Suppressor macrophage (primary cell): ENCODE measurements at regions not wholly inside any gene's neighbourhood (a gene's known extent, or its start where the extent isn't known, plus 50 kb on each side); places are given as distances from the start of the nearest gene placed in this dataset.

Experiments used
- DNase-seq, 4 experiments: peaks; one replicate each; pipeline ENCODE4 v3.0.0-alpha.2; 2020 to 2022

- DNase-seq, result no peak
Measured at GRCh38 chr6:90934966-90935365, 348.1 kb upstream of the MAP3K7 start.

- no peak for DNase-seq
Measured at GRCh38 chr6:90934081-90934480, 347.2 kb upstream of the MAP3K7 start.

- no peak for DNase-seq
Measured at GRCh38 chr6:90932351-90932750, 345.5 kb upstream of the MAP3K7 start.

GRCh38 chr6:90928051-90928450 lies 341.2 kb upstream of the MAP3K7 start:
- DNase-seq, result no peak

- DNase-seq, result no peak
Measured at GRCh38 chr6:90925726-90926125, 338.9 kb upstream of the MAP3K7 start.

GRCh38 chr6:90922325-90922724 lies 335.5 kb upstream of the MAP3K7 start:
- DNase-seq, result no peak

- no peak for DNase-seq
Measured at GRCh38 chr6:90918361-90918760, 331.5 kb upstream of the MAP3K7 start.

- DNase-seq, result no peak
Measured at GRCh38 chr6:90917376-90917775, 330.5 kb upstream of the MAP3K7 start.

GRCh38 chr6:90916968-90917367 lies 330.1 kb upstream of the MAP3K7 start:
- DNase-seq, result no peak

GRCh38 chr6:90915224-90915915 lies 328.5 kb upstream of the MAP3K7 start:
- no peak for DNase-seq

GRCh38 chr6:90914312-90914711 lies 327.4 kb upstream of the MAP3K7 start:
- no peak for DNase-seq

- DNase-seq, result no peak
Measured at GRCh38 chr6:90913266-90913960, 326.5 kb upstream of the MAP3K7 start.

GRCh38 chr6:90911642-90912041 lies 324.8 kb upstream of the MAP3K7 start:
- no peak for DNase-seq

- DNase-seq, result no peak
Measured at GRCh38 chr6:90910893-90911292, 324.0 kb upstream of the MAP3K7 start.

- no peak for DNase-seq
Measured at GRCh38 chr6:90907931-90908655, 321.2 kb upstream of the MAP3K7 start.

- no peak for DNase-seq
Measured at GRCh38 chr6:90905351-90905750, 318.5 kb upstream of the MAP3K7 start.

- no peak for DNase-seq
Measured at GRCh38 chr6:90900034-90900433, 313.2 kb upstream of the MAP3K7 start.

- no peak for DNase-seq
Measured at GRCh38 chr6:90898763-90899162, 311.9 kb upstream of the MAP3K7 start.

- no peak for DNase-seq
Measured at GRCh38 chr6:90896075-90896547, 309.2 kb upstream of the MAP3K7 start.

GRCh38 chr6:90895299-90896074 lies 308.6 kb upstream of the MAP3K7 start:
- peak in 1 of 4 experiments; percentile 6 for DNase-seq

- DNase-seq, result no peak
Measured at GRCh38 chr6:90894285-90895130, 307.6 kb upstream of the MAP3K7 start.

- DNase-seq, result peak in 3 of 4 experiments; percentile 4 to 29 (median 27)
Measured at GRCh38 chr6:90893400-90893799, 306.5 kb upstream of the MAP3K7 start.
